A549 (cell line): ENCODE measurements at regions not wholly inside any gene's neighbourhood (a gene's known extent, or its start where the extent isn't known, plus 50 kb on each side); places are given as distances from the start of the nearest gene placed in this dataset.

Source experiments
- ATAC-seq, 2 experiments: fragments of 200-7000 bp in 1 of 2; fragments of >200 bp in 1 of 2; cut with Nextera tagmentation in 1 of 2; cut with Tn5 transposase in 1 of 2; 3 replicates each; pipeline versions ENCODE4 v1.8.0 to v1.9.1; 2018 to 2020; ENCODE audit warnings: mild to moderate bottlenecking in 1 of 2, moderate library complexity in 1 of 2
- CTCF ChIA-PET: fragments of 300-600 bp; sonication (Branson Sonifier 250); formaldehyde crosslinking; extraction: SDS; loops from one replicate; lab custom pipeline; 2021; ENCODE audit warnings: antibody characterized with exemption, inconsistent platforms; lab: Yijun Ruan, JAX
- POLR2A ChIA-PET: fragments of 350-600 bp; formaldehyde crosslinking; extraction: SDS; loops from one replicate; lab custom pipeline; 2021; ENCODE audit warnings: antibody characterized with exemption, inconsistent platforms; lab: Yijun Ruan, JAX
- DNase-seq, 2 experiments: peaks; one replicate each; pipeline versions ENCODE4 v3.0.0 to v3.0.0-alpha.2; 2011 to 2016; ENCODE audit warnings: low read depth in 1 of 2, low spot score in 1 of 2
- FAIRE-seq: peaks from 2 replicates; lab custom pipeline; 2011; peaks lifted over from hg19 to GRCh38; lab: Jason Lieb, UNC
- H3K27ac ChIP-seq, 2 experiments: fragments of >200 bp; sonication (Bioruptor Twin); formaldehyde crosslinking; 3 replicates each; pipeline ENCODE4 v1.5.1; 2016 to 2017
- H3K4me1 ChIP-seq: fragments of >200 bp; sonication (Bioruptor Twin); formaldehyde crosslinking; 3 replicates; pipeline ENCODE4 v1.6.1; 2016
- H3K4me2 ChIP-seq: fragments of >200 bp; sonication (Bioruptor Twin); formaldehyde crosslinking; 3 replicates; pipeline ENCODE4 v1.6.1; 2016
- H3K4me3 ChIP-seq: fragments of >200 bp; sonication (Bioruptor Twin); formaldehyde crosslinking; 3 replicates; pipeline ENCODE4 v1.5.1; 2016
- H3K9me3 ChIP-seq: fragments of >200 bp; sonication (Bioruptor Twin); formaldehyde crosslinking; 3 replicates; pipeline ENCODE4 v1.6.1; 2016
- CBX8 ChIP-seq: fragments of 200-600 bp; sonication (generic); IDR thresholded peaks from 2 replicates; pipeline ENCODE4 v1.6.1; 2016
- EP300 ChIP-seq, 2 experiments: fragments of >200 bp; sonication (Bioruptor Twin); formaldehyde crosslinking; IDR thresholded peaks; 2 replicates in 1 of 2; 3 replicates in 1 of 2; pipeline ENCODE4 v1.6.1; 2016 to 2017
- FOSB ChIP-seq: fragments of 250-450 bp; sonication (Bioruptor Pico); IDR thresholded peaks from 2 replicates; pipeline ENCODE4 v1.5.0; 2020; ENCODE audit warnings: mild to moderate bottlenecking, moderate library complexity
- FOSL2 ChIP-seq, 2 experiments: fragments of 450-650 bp in 1 of 2; fragments of >200 bp in 1 of 2; sonication (Bioruptor Twin) in 1 of 2; formaldehyde crosslinking; IDR thresholded peaks; 2 replicates each; pipeline versions ENCODE4 v1.5.0 to v1.6.1; 2016 to 2020; ENCODE audit warnings: mild to moderate bottlenecking in 1 of 2, moderate library complexity in 1 of 2
- GATA3 ChIP-seq: IDR thresholded peaks from 2 replicates; pipeline ENCODE4 v1.6.1; 2012; ENCODE audit warnings: borderline replicate concordance
- HOXA7 ChIP-seq: fragments of 250-450 bp; sonication (Bioruptor Pico); IDR thresholded peaks from 2 replicates; pipeline ENCODE4 v1.5.0; 2020; ENCODE audit warnings: mild to moderate bottlenecking, moderate library complexity
- JUN ChIP-seq, 2 experiments: fragments of >200 bp; sonication (Bioruptor Twin); formaldehyde crosslinking; IDR thresholded peaks; 2 replicates in 1 of 2; 3 replicates in 1 of 2; pipeline ENCODE4 v1.6.1; 2016 to 2017
- JUNB ChIP-seq: fragments of >200 bp; sonication (Bioruptor Twin); formaldehyde crosslinking; IDR thresholded peaks from 2 replicates; pipeline ENCODE4 v1.6.1; 2016
- KDM1A ChIP-seq: fragments of 200-600 bp; sonication (generic); IDR thresholded peaks from 2 replicates; pipeline ENCODE4 v1.6.1; 2016; ENCODE audit warnings: low read depth, mild to moderate bottlenecking
- KDM5A ChIP-seq: fragments of 200-600 bp; sonication (generic); IDR thresholded peaks from 2 replicates; pipeline ENCODE4 v1.6.1; 2016; ENCODE audit warnings: antibody characterized with exemption, mild to moderate bottlenecking
- MAFK ChIP-seq: fragments of 450-650 bp; IDR thresholded peaks from 2 replicates; pipeline ENCODE4 v1.6.1; 2014; ENCODE audit not compliant: partially characterized antibody
- POLR2A ChIP-seq: IDR thresholded peaks from 2 replicates; pipeline ENCODE4 v1.6.1; 2012; ENCODE audit warnings: mild to moderate bottlenecking, low read length
- RARB ChIP-seq: fragments of 250-450 bp; sonication (Bioruptor Pico); IDR thresholded peaks from 2 replicates; pipeline ENCODE4 v1.8.0; 2021; ENCODE audit warnings: mild to moderate bottlenecking, moderate library complexity
- RCOR1 ChIP-seq: fragments of 150-350 bp; IDR thresholded peaks from 2 replicates; pipeline ENCODE4 v1.6.1; 2014; ENCODE audit warnings: antibody characterized with exemption, low read length, low read depth
- SMC3 ChIP-seq: fragments of >200 bp; sonication (Bioruptor Twin); formaldehyde crosslinking; IDR thresholded peaks from 3 replicates; pipeline ENCODE4 v1.6.1; 2018; ENCODE audit warnings: inconsistent platforms
- TP53 ChIP-seq: fragments of 250-450 bp; sonication (Bioruptor Pico); IDR thresholded peaks from 2 replicates; pipeline ENCODE4 v1.5.0; 2021; ENCODE audit warnings: mild to moderate bottlenecking, moderate library complexity
- ZSCAN20 ChIP-seq: fragments of 250-450 bp; sonication (Bioruptor Pico); IDR thresholded peaks from 2 replicates; pipeline ENCODE4 v1.8.0; 2022; ENCODE audit warnings: mild to moderate bottlenecking, moderate library complexity
- WGBS: methylation state at CpG from one replicate; pipeline ENCODE4 v1.1.6; 2017; ENCODE audit errors: missing lambda C conversion rate; 5-methylcytosine and 5-hydroxymethylcytosine counted together
- TF ChIP-seq, protein P1 (sequence below): IDR thresholded peaks from 2 replicates; pipeline ENCODE4 v1.6.1; 2012; ENCODE audit warnings: low read depth, borderline replicate concordance
- TF ChIP-seq, protein P2 (sequence below): fragments of 250-450 bp; sonication (Bioruptor Pico); IDR thresholded peaks from 2 replicates; pipeline ENCODE4 v1.5.0; 2020; ENCODE audit warnings: low read depth, mild to moderate bottlenecking, moderate library complexity
- TF ChIP-seq, protein P3 (sequence below): fragments of 150-350 bp; IDR thresholded peaks from 2 replicates; pipeline ENCODE4 v1.6.1; 2014; ENCODE audit warnings: low read depth, mild to moderate bottlenecking, low read length
- TF ChIP-seq, protein P4 (sequence below): fragments of 250-450 bp; sonication (Bioruptor Pico); IDR thresholded peaks from 2 replicates; pipeline ENCODE4 v1.5.0; 2021; ENCODE audit warnings: mild to moderate bottlenecking, moderate library complexity, borderline replicate concordance

DNA sequence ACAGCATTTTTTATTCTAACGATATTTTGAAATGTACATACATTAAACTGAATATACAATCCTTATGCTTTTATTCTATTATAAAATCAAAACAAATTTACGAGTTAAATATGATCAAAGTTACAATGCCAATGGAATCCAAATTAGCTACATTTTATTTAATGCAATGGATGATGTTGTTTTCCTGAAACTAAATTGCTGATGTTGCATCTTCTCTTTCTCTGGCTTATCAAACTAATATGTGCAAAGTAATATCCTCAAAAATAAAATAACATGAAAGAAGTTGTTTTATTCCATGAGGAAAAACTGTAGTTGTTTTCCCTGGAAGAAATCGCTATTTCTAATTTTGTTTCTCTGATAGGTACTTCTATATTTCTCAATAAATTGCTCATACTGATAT lies 106.8 kb downstream of the ASB9 start:
- Histone ChIP-seq H3K4me3 (no peak overlapping the region), H3K9me3 (no peaks in the 10 kb centered on the region), H3K27ac (no peak overlapping the region), H3K4me2 (no peak overlapping the region), H3K4me1 (no peaks in the 10 kb centered on the region)
- TF ChIP-seq JUNB: no peak
- no peak for TF ChIP-seq CBX8
- TF ChIP-seq, protein P1, sequence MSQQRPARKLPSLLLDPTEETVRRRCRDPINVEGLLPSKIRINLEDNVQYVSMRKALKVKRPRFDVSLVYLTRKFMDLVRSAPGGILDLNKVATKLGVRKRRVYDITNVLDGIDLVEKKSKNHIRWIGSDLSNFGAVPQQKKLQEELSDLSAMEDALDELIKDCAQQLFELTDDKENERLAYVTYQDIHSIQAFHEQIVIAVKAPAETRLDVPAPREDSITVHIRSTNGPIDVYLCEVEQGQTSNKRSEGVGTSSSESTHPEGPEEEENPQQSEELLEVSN: no peak
- TF ChIP-seq EP300 (IDR thresholded peaks at IDR 0.05): no peak
- peak; percentile 76 for TF ChIP-seq MAFK
- ChIA-PET POLR2A (no interaction called here), CTCF (interaction anchor here (2.0 kb wide), 1 partner anchor 20 kb away, joined by 5 read pairs; no protein-coding TSS in a partner anchor)
- FAIRE-seq (no peak), ATAC-seq (no peak), DNase-seq (no peak)
- 54% methylated on average over 3 of the region's 3 CpGs for WGBS

DNA sequence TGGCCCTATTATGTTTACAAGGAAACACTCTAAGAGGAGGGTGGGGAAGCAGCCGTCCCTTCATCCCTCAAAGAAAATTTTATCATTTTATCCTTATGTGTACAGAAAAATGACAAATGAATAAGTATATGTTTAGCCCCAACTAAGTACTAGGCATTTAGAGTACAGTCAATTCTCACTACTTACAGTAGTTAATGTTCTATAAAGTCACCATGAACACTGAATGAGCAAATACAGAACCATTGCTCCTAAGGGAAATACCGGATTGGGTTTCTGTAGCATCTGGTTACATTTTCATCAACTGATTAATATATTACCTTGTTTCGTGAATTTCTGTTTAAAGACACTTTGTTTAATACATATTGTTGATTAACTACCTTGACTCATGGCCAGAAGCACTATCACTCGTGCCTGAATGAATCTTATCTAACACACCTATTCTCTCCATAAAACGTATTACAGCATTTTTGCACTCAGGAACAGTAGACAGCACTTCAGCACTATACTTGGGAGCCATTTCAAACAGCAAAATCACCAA lies 109.3 kb downstream of the ASB9 start:
- CTCF ChIA-PET: no interaction called here
- no peak for ATAC-seq
- no peaks in the 10 kb centered on the region for H3K4me1 ChIP-seq
- H3K27ac ChIP-seq: no peak overlapping the region
- DNase-seq: no peak
- peak; percentile 73 for FAIRE-seq
- POLR2A ChIA-PET: no interaction called here
- WGBS: 17% methylated on average over 5 of the region's 5 CpGs
- no peak overlapping the region for H3K4me3 ChIP-seq
- TF ChIP-seq FOSL2 (IDR thresholded peaks at IDR 0.05) (no peak), FOSL2 (CRISPR knock-in tag; IDR thresholded peaks at IDR 0.05) (no peak)
- no peak overlapping the region for H3K4me2 ChIP-seq
- no peaks in the 10 kb centered on the region for H3K9me3 ChIP-seq

DNA sequence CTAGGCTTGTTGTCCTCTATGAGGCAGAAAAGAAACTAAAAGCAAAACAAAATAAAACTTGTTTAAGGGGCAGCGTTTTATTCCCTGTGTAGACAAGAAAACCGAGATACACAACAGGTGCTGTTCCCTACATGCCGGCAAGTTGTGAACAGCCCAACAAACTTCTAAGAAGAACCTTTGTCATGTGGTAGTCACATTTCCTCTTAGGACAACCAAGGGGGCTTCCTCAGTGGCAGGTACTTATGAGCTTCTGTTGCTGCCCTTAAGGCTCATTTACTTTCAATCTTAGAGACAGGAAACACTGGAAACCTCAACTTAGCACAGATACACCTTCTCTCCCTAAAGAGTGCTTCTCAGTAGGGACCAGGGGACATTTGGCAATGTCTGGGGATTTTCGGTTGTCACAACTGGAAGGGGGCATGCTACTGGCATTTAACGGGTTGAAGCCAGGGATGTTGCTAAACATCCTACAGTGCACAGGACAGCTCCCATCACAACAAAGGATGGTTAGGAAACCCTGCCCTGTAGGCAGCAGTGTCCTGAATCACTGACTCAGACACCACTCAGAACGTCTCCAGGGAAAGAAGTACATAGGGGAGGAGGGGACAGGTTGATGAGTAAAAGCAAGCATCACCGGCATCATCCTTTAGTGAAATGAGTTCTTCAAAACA lies 111.0 kb downstream of the ASB9 start:
- TF ChIP-seq, protein P1: no peak
- TF ChIP-seq, protein P2, sequence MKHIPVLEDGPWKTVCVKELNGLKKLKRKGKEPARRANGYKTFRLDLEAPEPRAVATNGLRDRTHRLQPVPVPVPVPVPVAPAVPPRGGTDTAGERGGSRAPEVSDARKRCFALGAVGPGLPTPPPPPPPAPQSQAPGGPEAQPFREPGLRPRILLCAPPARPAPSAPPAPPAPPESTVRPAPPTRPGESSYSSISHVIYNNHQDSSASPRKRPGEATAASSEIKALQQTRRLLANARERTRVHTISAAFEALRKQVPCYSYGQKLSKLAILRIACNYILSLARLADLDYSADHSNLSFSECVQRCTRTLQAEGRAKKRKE (CRISPR knock-in tag): no peak
- no peak for TF ChIP-seq SMC3
- no peak for TF ChIP-seq GATA3
- TF ChIP-seq RCOR1: no peak
- TF ChIP-seq JUN (IDR thresholded peaks at IDR 0.05): no peak
- no peak for TF ChIP-seq POLR2A
- TF ChIP-seq RARB (CRISPR knock-in tag): no peak
- TF ChIP-seq, protein P3, sequence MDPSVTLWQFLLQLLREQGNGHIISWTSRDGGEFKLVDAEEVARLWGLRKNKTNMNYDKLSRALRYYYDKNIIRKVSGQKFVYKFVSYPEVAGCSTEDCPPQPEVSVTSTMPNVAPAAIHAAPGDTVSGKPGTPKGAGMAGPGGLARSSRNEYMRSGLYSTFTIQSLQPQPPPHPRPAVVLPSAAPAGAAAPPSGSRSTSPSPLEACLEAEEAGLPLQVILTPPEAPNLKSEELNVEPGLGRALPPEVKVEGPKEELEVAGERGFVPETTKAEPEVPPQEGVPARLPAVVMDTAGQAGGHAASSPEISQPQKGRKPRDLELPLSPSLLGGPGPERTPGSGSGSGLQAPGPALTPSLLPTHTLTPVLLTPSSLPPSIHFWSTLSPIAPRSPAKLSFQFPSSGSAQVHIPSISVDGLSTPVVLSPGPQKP: no peak
- no peak for TF ChIP-seq CBX8
- TF ChIP-seq TP53 (CRISPR knock-in tag): no peak
- no peak for TF ChIP-seq KDM5A
- no peak for TF ChIP-seq HOXA7 (CRISPR knock-in tag)
- no peak for TF ChIP-seq JUNB
- TF ChIP-seq, protein P4, sequence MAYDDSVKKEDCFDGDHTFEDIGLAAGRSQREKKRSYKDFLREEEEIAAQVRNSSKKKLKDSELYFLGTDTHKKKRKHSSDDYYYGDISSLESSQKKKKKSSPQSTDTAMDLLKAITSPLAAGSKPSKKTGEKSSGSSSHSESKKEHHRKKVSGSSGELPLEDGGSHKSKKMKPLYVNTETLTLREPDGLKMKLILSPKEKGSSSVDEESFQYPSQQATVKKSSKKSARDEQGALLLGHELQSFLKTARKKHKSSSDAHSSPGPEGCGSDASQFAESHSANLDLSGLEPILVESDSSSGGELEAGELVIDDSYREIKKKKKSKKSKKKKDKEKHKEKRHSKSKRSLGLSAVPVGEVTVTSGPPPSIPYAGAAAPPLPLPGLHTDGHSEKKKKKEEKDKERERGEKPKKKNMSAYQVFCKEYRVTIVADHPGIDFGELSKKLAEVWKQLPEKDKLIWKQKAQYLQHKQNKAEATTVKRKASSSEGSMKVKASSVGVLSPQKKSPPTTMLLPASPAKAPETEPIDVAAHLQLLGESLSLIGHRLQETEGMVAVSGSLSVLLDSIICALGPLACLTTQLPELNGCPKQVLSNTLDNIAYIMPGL (CRISPR knock-in tag): no peak
- no peak for TF ChIP-seq FOSB (CRISPR knock-in tag)
- no peak for TF ChIP-seq KDM1A
- no peak for TF ChIP-seq ZSCAN20
- WGBS: 46% methylated on average over 7 of the region's 7 CpGs
- no peak overlapping the region for H3K27ac ChIP-seq
- ATAC-seq (no peak; a peak in 1 of 6 replicates), FAIRE-seq (no peak), DNase-seq (peak in 1 of 2 experiments; percentile 2)
- no peaks in the 10 kb centered on the region for H3K9me3 ChIP-seq
- no peaks in the 10 kb centered on the region for H3K4me1 ChIP-seq
- ChIA-PET CTCF (interaction anchor here (0.9 kb wide), 1 partner anchor 16 kb away, joined by 3 read pairs; no protein-coding TSS in a partner anchor), POLR2A (no interaction called here)
- no peak overlapping the region for H3K4me2 ChIP-seq
- H3K4me3 ChIP-seq: no peak overlapping the region
